Testis (tissue), 2 donors: ENCODE measurements at regions not wholly inside any gene's neighbourhood (a gene's known extent, or its start where the extent isn't known, plus 50 kb on each side); places are given as distances from the start of the nearest gene placed in this dataset.

Source experiments
- DNase-seq: peaks from one replicate; pipeline ENCODE4 v3.0.0-alpha.2; 2019
- H3K27ac ChIP-seq, 2 donors: fragments of 200-600 bp; sonication (generic); one replicate each; pipeline ENCODE4 v1.5.1; 2019
- H3K27me3 ChIP-seq: fragments of 200-600 bp; sonication (generic); one replicate; pipeline ENCODE4 v1.5.1; 2019
- H3K36me3 ChIP-seq: fragments of 200-600 bp; sonication (generic); one replicate; pipeline ENCODE4 v1.5.1; 2017; ENCODE audit warnings: low read depth; ENCODE audit errors: missing control alignments
- H3K4me1 ChIP-seq: fragments of 200-600 bp; sonication (generic); one replicate; pipeline ENCODE4 v1.5.1; 2019
- H3K4me3 ChIP-seq, 2 donors: fragments of 200-600 bp; sonication (generic); one replicate each; pipeline ENCODE4 v1.5.1; 2017 to 2019
- H3K9me3 ChIP-seq: fragments of 200-600 bp; sonication (generic); one replicate; pipeline ENCODE4 v1.5.1; 2017
- POLR2A ChIP-seq: fragments of 450-650 bp; IDR thresholded peaks from one replicate; pipeline ENCODE4 v1.6.1; 2017; ENCODE audit warnings: antibody characterized with exemption, mild to moderate bottlenecking, moderate library complexity
- WGBS, 2 donors: methylation state at CpG; one replicate each; pipeline ENCODE4 v1.1.5; 2018; 5-methylcytosine and 5-hydroxymethylcytosine counted together
- intact Hi-C: fragments of 100-400 bp; cut with DNase I; formaldehyde crosslinking; loops from one replicate; pipeline ENCODE4 v1.15.1; 2023; ENCODE audit warnings: low total_unique reads
- TF ChIP-seq, protein P1 (sequence below), 3 experiments: fragments of 450-650 bp in 2 of 3; fragments of 200-600 bp in 1 of 3; sonication (generic) in 1 of 3; IDR thresholded peaks; one replicate each; pipeline ENCODE4 v1.5.1; 2016 to 2019; ENCODE audit warnings: antibody characterized with exemption in 3 of 3, mild to moderate bottlenecking in 2 of 3, moderate library complexity in 1 of 3

DNA sequence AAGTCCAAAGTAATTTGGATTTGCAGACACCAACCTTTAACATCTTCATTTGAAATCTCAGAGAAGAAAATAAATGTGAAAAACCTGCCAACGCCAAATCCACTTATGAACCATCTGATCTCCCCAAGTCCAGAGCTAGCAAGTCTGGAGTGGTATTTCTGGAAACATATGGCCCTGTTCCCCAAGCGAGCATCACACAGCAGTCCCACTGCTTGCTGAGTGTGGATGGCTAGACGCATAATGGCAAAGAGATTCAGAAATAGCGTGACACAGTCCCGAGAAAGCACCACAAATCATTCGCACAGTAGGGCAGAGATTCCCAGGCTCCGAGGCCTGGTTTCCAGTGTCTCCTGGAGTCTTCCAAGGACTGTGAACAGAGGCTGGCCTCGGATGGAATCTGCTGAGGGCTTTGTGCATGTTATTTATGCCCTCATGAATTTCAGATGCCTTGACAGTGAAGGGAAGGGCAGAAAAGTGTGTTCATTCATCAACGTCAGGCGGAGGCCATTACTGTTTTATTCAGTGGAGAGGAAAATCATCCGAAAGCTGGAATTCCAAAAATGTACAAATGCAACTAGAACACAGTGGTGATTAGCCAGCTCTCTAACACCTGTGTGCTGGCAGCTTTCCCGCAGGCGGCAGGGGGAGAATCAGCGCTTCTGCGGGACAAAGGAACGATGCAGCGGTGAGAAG lies 417.0 kb downstream of the EIPR1 start:
- Histone ChIP-seq H3K9me3 (no peaks in the 10 kb centered on the region), H3K27me3 (no peaks in the 10 kb centered on the region), H3K4me3 (no peak overlapping the region), H3K36me3 (no peaks in the 10 kb centered on the region), H3K4me1 (no peaks in the 10 kb centered on the region), H3K27ac (no peak overlapping the region)
- WGBS, 2 donors = 36 to 37% methylated on average over 17 of the region's 17 CpGs
- intact Hi-C loops = no loop called here
- no peak for DNase-seq
- TF ChIP-seq, protein P1, sequence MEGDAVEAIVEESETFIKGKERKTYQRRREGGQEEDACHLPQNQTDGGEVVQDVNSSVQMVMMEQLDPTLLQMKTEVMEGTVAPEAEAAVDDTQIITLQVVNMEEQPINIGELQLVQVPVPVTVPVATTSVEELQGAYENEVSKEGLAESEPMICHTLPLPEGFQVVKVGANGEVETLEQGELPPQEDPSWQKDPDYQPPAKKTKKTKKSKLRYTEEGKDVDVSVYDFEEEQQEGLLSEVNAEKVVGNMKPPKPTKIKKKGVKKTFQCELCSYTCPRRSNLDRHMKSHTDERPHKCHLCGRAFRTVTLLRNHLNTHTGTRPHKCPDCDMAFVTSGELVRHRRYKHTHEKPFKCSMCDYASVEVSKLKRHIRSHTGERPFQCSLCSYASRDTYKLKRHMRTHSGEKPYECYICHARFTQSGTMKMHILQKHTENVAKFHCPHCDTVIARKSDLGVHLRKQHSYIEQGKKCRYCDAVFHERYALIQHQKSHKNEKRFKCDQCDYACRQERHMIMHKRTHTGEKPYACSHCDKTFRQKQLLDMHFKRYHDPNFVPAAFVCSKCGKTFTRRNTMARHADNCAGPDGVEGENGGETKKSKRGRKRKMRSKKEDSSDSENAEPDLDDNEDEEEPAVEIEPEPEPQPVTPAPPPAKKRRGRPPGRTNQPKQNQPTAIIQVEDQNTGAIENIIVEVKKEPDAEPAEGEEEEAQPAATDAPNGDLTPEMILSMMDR (IDR thresholded peaks at IDR 0.05) = no peak
- TF ChIP-seq POLR2A = no peak

DNA sequence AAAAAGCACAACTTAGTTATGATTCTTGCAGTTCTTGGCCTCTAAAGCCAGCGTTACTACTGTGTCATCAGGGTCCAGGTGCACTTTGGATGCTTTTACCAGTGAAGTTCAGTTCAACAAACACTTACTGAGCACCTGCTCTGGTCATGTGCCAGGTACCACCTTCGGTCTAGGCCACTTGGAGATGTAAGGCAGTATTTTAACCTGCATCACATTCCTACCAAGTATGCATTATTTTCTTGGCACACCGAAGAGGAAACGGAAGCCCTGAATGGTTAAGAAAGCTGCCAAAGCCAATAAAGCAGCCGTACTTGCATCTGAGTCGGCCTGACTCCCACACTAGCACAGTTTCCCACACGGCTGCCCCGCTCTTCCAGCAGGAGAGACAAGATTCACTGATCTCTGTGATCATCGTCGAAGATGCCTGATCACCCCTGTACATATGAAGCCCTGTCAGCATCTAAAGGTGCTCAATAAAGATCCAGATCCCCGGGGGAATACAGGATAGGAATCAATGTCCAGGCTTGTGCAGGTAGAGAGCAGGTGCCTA lies 427.1 kb downstream of the EIPR1 start:
- no peaks in the 10 kb centered on the region for H3K4me1 ChIP-seq
- DNase-seq = no peak
- H3K9me3 ChIP-seq = no peaks in the 10 kb centered on the region
- intact Hi-C loops = no loop called here
- no peak overlapping the region for H3K27ac ChIP-seq
- no peaks in the 10 kb centered on the region for H3K27me3 ChIP-seq
- TF ChIP-seq POLR2A = no peak
- TF ChIP-seq, protein P1 (IDR thresholded peaks at IDR 0.05) = no peak
- WGBS, 2 donors = 58 to 68% methylated on average over 11 of the region's 11 CpGs
- no peaks in the 10 kb centered on the region for H3K36me3 ChIP-seq
- H3K4me3 ChIP-seq = no peak overlapping the region

DNA sequence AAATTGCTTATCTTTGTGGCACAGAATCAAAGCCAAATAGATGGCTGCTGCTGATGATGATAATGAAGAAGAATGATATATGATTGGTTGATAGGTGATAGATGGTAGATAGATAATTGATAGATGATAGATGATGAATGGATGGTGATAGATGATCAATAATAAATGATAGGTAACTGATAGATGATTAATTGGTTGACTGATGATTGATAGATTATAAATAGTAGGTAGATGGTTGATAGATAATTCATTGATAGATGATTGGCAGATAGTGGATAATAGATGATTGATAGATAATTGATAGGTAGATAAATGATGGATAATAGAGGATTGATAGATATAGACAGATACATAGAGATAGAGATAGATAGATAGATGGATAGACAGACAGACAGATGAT lies 430.2 kb downstream of the EIPR1 start:
- H3K27me3 ChIP-seq = no peaks in the 10 kb centered on the region
- no peak overlapping the region for H3K4me3 ChIP-seq
- no peak for DNase-seq
- H3K27ac ChIP-seq = no peak overlapping the region
- no peaks in the 10 kb centered on the region for H3K4me1 ChIP-seq
- intact Hi-C loops = no loop called here
- TF ChIP-seq POLR2A = no peak
- TF ChIP-seq, protein P1 (IDR thresholded peaks at IDR 0.05) = no peak
- H3K9me3 ChIP-seq = no peaks in the 10 kb centered on the region
- no peaks in the 10 kb centered on the region for H3K36me3 ChIP-seq

DNA sequence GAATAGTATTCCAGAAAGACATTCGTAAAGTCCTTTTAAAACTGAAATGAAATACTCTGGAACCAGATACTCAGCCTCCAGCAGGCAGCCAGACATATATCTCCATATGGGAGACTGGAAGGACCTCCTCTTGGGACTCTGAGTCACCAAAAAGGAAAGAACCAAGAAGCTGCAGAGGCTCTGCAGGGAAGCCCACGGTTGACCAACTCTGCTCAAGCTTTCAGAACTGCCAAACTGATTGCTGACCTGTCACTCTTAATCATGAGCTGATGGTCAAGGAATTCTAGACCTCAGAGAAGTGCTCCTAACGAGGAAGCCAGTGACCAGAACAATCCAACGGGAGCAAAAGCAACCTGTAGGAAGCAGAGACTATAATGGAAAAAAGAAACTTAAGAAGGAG lies 434.7 kb downstream of the EIPR1 start:
- DNase-seq = no peak
- intact Hi-C loops = no loop called here
- TF ChIP-seq, protein P1 (IDR thresholded peaks at IDR 0.05) = no peak
- no peak for TF ChIP-seq POLR2A
- Histone ChIP-seq H3K4me1 (no peaks in the 10 kb centered on the region), H3K4me3 (no peak overlapping the region), H3K9me3 (no peaks in the 10 kb centered on the region), H3K36me3 (no peaks in the 10 kb centered on the region), H3K27ac (no peak overlapping the region), H3K27me3 (no peaks in the 10 kb centered on the region)
- WGBS, 2 donors = 69 to 78% methylated on average over 4 of the region's 4 CpGs

DNA sequence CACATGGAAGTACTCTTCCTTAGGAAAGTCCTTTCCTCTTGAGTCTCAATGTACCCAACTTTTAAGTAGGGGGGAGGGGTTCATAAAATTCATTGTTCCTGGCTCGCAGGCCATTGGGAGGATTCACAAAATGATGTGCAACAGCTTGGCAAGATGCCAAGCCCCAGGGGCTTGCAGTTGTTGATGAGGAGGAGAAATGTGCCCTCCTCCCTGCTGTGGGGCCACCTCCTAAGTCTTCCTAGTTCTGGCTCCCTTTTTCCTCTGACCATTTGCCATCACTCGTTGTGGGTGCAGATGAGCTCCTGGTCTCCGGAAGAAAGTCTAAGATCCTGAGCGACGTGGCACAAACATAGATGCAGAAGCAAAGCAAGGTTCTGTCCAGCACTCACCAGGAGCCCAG lies 435.4 kb downstream of the EIPR1 start:
- TF ChIP-seq, protein P1 (IDR thresholded peaks at IDR 0.05) = no peak
- no peak for TF ChIP-seq POLR2A
- Histone ChIP-seq H3K27me3 (no peaks in the 10 kb centered on the region), H3K27ac (no peak overlapping the region), H3K36me3 (no peaks in the 10 kb centered on the region), H3K4me3 (no peak overlapping the region), H3K9me3 (no peaks in the 10 kb centered on the region), H3K4me1 (no peaks in the 10 kb centered on the region)
- intact Hi-C loops = no loop called here
- WGBS, 2 donors = 66 to 74% methylated on average over 5 of the region's 5 CpGs
- DNase-seq = no peak
